K562 (cell line): ENCODE measurements at regions not wholly inside any gene's neighbourhood (a gene's known extent, or its start where the extent isn't known, plus 50 kb on each side); places are given as distances from the start of the nearest gene placed in this dataset.

Experiments used
- ATAC-seq: fragments of 200-7000 bp; cut with Tn5 transposase; 3 replicates; pipeline ENCODE4 v1.9.1; 2020; ENCODE audit warnings: moderate library complexity
- BruUV-seq: library from RNA; stranded (reverse); fragments of 400-500 nt; replicated peaks from 2 replicates; lab custom pipeline; 2021; lab: Mats Ljungman, UMichigan
- CTCF ChIA-PET: fragments of 300-600 bp; formaldehyde crosslinking; extraction: SDS; loops from one replicate; lab custom pipeline; 2021; ENCODE audit warnings: low intra/inter-chr PET ratio; lab: Yijun Ruan, JAX
- POLR2A ChIA-PET: fragments of 300-600, 350-650 bp; sonication (Branson Sonifier 250); formaldehyde crosslinking; extraction: SDS; loops from one replicate; lab custom pipeline; 2021; ENCODE audit warnings: antibody characterized with exemption, inconsistent platforms; lab: Yijun Ruan, JAX
- DNase-seq, 4 experiments: peaks; one replicate each; pipeline versions ENCODE4 v3.0.0 to v3.0.0-alpha.2; 2011 to 2018; ENCODE audit warnings: low spot score in 3 of 4, mixed read lengths in 3 of 4; ENCODE audit errors: extremely low read depth in 1 of 4
- FAIRE-seq: peaks from 2 replicates; lab custom pipeline; 2011; peaks lifted over from hg19 to GRCh38; lab: Jason Lieb, UNC
- H2AFZ ChIP-seq: 2 replicates; pipeline ENCODE4 v1.6.0; 2011; ENCODE audit warnings: low read depth, low read length, control low read depth, inconsistent platforms
- H3K27ac ChIP-seq: fragments of 200-600 bp; 3 replicates; pipeline ENCODE4 v1.8.0; 2011; ENCODE audit warnings: low read depth, mild to moderate bottlenecking, control low read depth, inconsistent platforms, low read length, moderate library complexity, mixed read lengths; ENCODE audit errors: extremely low read depth
- H3K27me3 ChIP-seq, 2 experiments: fragments of 300-600 bp in 1 of 2; 2 replicates in 1 of 2; 3 replicates in 1 of 2; pipeline versions ENCODE4 v1.6.0 to v1.8.0; 2011; ENCODE audit warnings: inconsistent platforms in 2 of 2, low read length in 2 of 2, mild to moderate bottlenecking in 1 of 2, mixed read lengths in 1 of 2, moderate library complexity in 1 of 2; ENCODE audit not compliant: control insufficient read depth in 2 of 2, insufficient read depth in 2 of 2
- H3K36me3 ChIP-seq: fragments of 300-600 bp; 3 replicates; pipeline ENCODE4 v1.8.0; 2011; ENCODE audit warnings: mild to moderate bottlenecking, low read length, inconsistent platforms; ENCODE audit not compliant: control insufficient read depth, insufficient read depth
- H3K4me1 ChIP-seq, 2 experiments: fragments of 200-600 bp in 1 of 2; replicated peaks in 1 of 2; 2 replicates in 1 of 2; 3 replicates in 1 of 2; pipeline versions ENCODE4 v1.5.1 to v1.8.0; 2011; ENCODE audit warnings: inconsistent platforms in 2 of 2, low read length in 2 of 2, mild to moderate bottlenecking in 1 of 2, mixed read lengths in 1 of 2, moderate library complexity in 1 of 2; ENCODE audit not compliant: control insufficient read depth in 2 of 2, insufficient read depth in 2 of 2
- H3K4me2 ChIP-seq: 2 replicates; pipeline ENCODE4 v1.6.1; 2011; ENCODE audit warnings: low read length, control low read depth, inconsistent platforms, mixed read lengths; ENCODE audit not compliant: insufficient read depth
- H3K4me3 ChIP-seq: fragments of 200-600 bp; sonication (generic), shearing (Covaris generic); 2 replicates; pipeline ENCODE4 v1.5.1; 2016; ENCODE audit warnings: control low read depth, inconsistent platforms
- H3K79me2 ChIP-seq: fragments of 200-600 bp; 3 replicates; pipeline ENCODE4 v1.8.0; 2011; ENCODE audit warnings: low read length, inconsistent platforms; ENCODE audit not compliant: control insufficient read depth, insufficient read depth
- H3K9ac ChIP-seq, 2 experiments: 2 replicates each; pipeline versions ENCODE4 v1.6.0 to v1.6.1; 2011; ENCODE audit warnings: low read depth in 2 of 2, low read length in 2 of 2, control low read depth in 1 of 2, inconsistent platforms in 1 of 2, mild to moderate bottlenecking in 1 of 2, mixed read lengths in 1 of 2; ENCODE audit not compliant: insufficient read depth in 1 of 2
- H3K9me1 ChIP-seq: one replicate; pipeline ENCODE4 v1.6.0; 2011; ENCODE audit warnings: inconsistent platforms, mild to moderate bottlenecking, low read length, moderate library complexity; ENCODE audit not compliant: control insufficient read depth, insufficient read depth
- H3K9me3 ChIP-seq: replicated peaks from 2 replicates; pipeline ENCODE4 v1.5.1; 2011; ENCODE audit warnings: low read depth, low read length, inconsistent platforms; ENCODE audit not compliant: control insufficient read depth, insufficient read depth
- H4K20me1 ChIP-seq: replicated peaks from 2 replicates; pipeline ENCODE4 v1.6.1; 2011; ENCODE audit warnings: low read length, inconsistent platforms, mixed read lengths; ENCODE audit not compliant: control insufficient read depth, insufficient read depth
- ARHGAP35 ChIP-seq: fragments of 450-650 bp; IDR thresholded peaks from 2 replicates; pipeline ENCODE4 v1.6.1; 2018; ENCODE audit not compliant: partially characterized antibody
- FOS ChIP-seq: IDR thresholded peaks from 3 replicates; pipeline ENCODE4 v1.6.1; 2011; ENCODE audit not compliant: insufficient read length; ENCODE audit errors: extremely low read depth
- FOXA1 ChIP-seq: fragments of 450-650 bp; IDR thresholded peaks from 2 replicates; pipeline ENCODE4 v1.6.1; 2016; ENCODE audit warnings: mild to moderate bottlenecking, borderline replicate concordance
- FUS ChIP-seq: fragments of 200-400 bp; formaldehyde crosslinking; optimal IDR thresholded peaks from 2 replicates; pipeline ENCODE3; 2017; ENCODE audit warnings: low read depth, low read length
- HNRNPL ChIP-seq: fragments of 200-400 bp; formaldehyde crosslinking; IDR thresholded peaks from 2 replicates; pipeline ENCODE4 v1.6.1; 2017; ENCODE audit warnings: low read depth, mild to moderate bottlenecking, low read length
- IRF2 ChIP-seq: sonication (generic); formaldehyde crosslinking; IDR thresholded peaks from 2 replicates; pipeline ENCODE4 v1.8.1; 2022; ENCODE audit warnings: mild to moderate bottlenecking, missing genetic modification reagents
- MBD1 ChIP-seq: fragments of 250-450 bp; sonication (Bioruptor Pico); IDR thresholded peaks from 2 replicates; pipeline ENCODE4 v1.8.0; 2022; ENCODE audit warnings: inconsistent platforms
- MIER1 ChIP-seq: fragments of 450-650 bp; IDR thresholded peaks from 2 replicates; pipeline ENCODE4 v1.6.1; 2016; ENCODE audit warnings: antibody characterized with exemption, mild to moderate bottlenecking, low read depth
- NCOA2 ChIP-seq, 2 experiments: fragments of 450-650 bp; IDR thresholded peaks; 2 replicates each; pipeline ENCODE4 v1.6.1; 2018; ENCODE audit warnings: mild to moderate bottlenecking in 2 of 2, moderate library complexity in 1 of 2; ENCODE audit not compliant: partially characterized antibody in 2 of 2
- POLR2AphosphoS5 ChIP-seq: IDR thresholded peaks from 2 replicates; pipeline ENCODE4 v1.6.1; 2011; ENCODE audit warnings: mild to moderate bottlenecking, low read depth, low read length, moderate library complexity; ENCODE audit not compliant: control insufficient read depth, insufficient read depth
- RHOXF2B ChIP-seq: fragments of 250-450 bp; sonication (Bioruptor Pico); conservative IDR thresholded peaks from 2 replicates; pipeline ENCODE4 v1.5.1; 2021
- SMAD2 ChIP-seq: fragments of 150-350 bp; IDR thresholded peaks from 2 replicates; pipeline ENCODE4 v1.6.1; 2014; ENCODE audit warnings: low read depth, mild to moderate bottlenecking, low read length
- TBL1XR1 ChIP-seq, 2 experiments: IDR thresholded peaks; 2 replicates each; pipeline ENCODE4 v1.6.1; 2012; ENCODE audit warnings: improper control_type of control experiment in 2 of 2, low read length in 2 of 2, mild to moderate bottlenecking in 1 of 2
- ZEB2 ChIP-seq: fragments of 450-650 bp; IDR thresholded peaks from 2 replicates; pipeline ENCODE4 v1.6.1; 2016
- ZNF12 ChIP-seq: sonication (generic); formaldehyde crosslinking; IDR thresholded peaks from 2 replicates; pipeline ENCODE4 v1.4.0; 2020; ENCODE audit warnings: mild to moderate bottlenecking, missing genetic modification reagents
- WGBS: fragments of 100-300 bp; shearing (Covaris generic); methylation state at CpG from one replicate; pipeline ENCODE4 v1.1.6; 2016; ENCODE audit warnings: low coverage, mixed read lengths; ENCODE audit not compliant: insufficient coverage; ENCODE audit errors: missing lambda C conversion rate; 5-methylcytosine and 5-hydroxymethylcytosine counted together
- in situ Hi-C: fragments of 300-500 bp; cut with MboI; formaldehyde crosslinking; loops from 4 replicates; pipeline ENCODE4 v1.15.0; 2018; ENCODE audit warnings: inconsistent platforms, mixed read lengths
- intact Hi-C: fragments of 100-400 bp; cut with micrococcal nuclease; formaldehyde crosslinking; loops from 2 replicates; pipeline ENCODE4 v1.14.2; 2022
- TF ChIP-seq, protein P1 (sequence below): fragments of 250-450 bp; sonication (Bioruptor Pico); IDR thresholded peaks from 2 replicates; pipeline ENCODE4 v1.8.0; 2021; ENCODE audit warnings: moderate library complexity, mild to moderate bottlenecking, inconsistent platforms

DNA sequence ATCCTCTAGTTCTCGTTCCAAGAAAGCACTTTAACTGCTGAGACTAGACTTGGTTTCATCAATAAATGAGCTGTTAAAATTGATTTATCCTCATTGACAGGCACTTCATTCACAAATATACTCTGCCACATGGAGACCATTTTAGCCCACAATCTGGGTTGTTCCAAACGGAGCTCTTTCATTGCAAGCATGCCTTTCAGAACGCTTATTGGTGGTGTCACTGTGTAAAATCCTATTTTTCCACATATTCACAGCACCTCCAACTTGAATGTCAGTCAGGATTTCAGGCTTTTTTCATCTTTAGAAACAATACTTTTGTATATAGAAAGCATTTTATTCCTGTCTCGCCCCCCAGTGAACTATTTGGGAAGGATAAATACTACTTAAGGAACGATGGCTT is 424.7 kb upstream of the NRP1 start:
- no peak overlapping the region for H2AFZ ChIP-seq
- no peak overlapping the region for H3K9ac ChIP-seq
- WGBS: 1% methylated on average over 5 of the region's 5 CpGs
- no peak overlapping the region for H3K27ac ChIP-seq
- no TSS peak for BruUV-seq
- no peaks in the 10 kb centered on the region for H3K27me3 ChIP-seq
- no peaks in the 10 kb centered on the region for H4K20me1 ChIP-seq
- ChIA-PET CTCF (no interaction called here), POLR2A (no interaction called here)
- no peak for TF ChIP-seq FOS
- no peak for TF ChIP-seq MIER1
- TF ChIP-seq SMAD2: no peak
- no peak for TF ChIP-seq ZEB2
- no peak for TF ChIP-seq MBD1
- no peak for TF ChIP-seq IRF2 (CRISPR knock-in tag)
- TF ChIP-seq FOXA1: no peak
- TF ChIP-seq FUS: no peak
- TF ChIP-seq HNRNPL: no peak
- TF ChIP-seq NCOA2 (IDR thresholded peaks at IDR 0.05; ENCODE audit: partially characterized antibody in 2 of 2): no peak
- no peak for TF ChIP-seq TBL1XR1 (IDR thresholded peaks at IDR 0.05; ENCODE audit: low read length in 2 of 2)
- TF ChIP-seq RHOXF2B (CRISPR knock-in tag): no peak
- no peak for TF ChIP-seq POLR2AphosphoS5
- TF ChIP-seq, protein P1, sequence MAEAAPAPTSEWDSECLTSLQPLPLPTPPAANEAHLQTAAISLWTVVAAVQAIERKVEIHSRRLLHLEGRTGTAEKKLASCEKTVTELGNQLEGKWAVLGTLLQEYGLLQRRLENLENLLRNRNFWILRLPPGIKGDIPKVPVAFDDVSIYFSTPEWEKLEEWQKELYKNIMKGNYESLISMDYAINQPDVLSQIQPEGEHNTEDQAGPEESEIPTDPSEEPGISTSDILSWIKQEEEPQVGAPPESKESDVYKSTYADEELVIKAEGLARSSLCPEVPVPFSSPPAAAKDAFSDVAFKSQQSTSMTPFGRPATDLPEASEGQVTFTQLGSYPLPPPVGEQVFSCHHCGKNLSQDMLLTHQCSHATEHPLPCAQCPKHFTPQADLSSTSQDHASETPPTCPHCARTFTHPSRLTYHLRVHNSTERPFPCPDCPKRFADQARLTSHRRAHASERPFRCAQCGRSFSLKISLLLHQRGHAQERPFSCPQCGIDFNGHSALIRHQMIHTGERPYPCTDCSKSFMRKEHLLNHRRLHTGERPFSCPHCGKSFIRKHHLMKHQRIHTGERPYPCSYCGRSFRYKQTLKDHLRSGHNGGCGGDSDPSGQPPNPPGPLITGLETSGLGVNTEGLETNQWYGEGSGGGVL: no peak
- no peak for TF ChIP-seq ARHGAP35
- no peak for TF ChIP-seq ZNF12 (CRISPR knock-in tag)
- H3K9me3 ChIP-seq: no peaks in the 10 kb centered on the region
- H3K79me2 ChIP-seq: no peaks in the 10 kb centered on the region
- in situ Hi-C loops: no loop called here
- no peak for FAIRE-seq
- no peaks in the 10 kb centered on the region for H3K9me1 ChIP-seq
- DNase-seq: no peak
- intact Hi-C loops: no loop called here
- no peak overlapping the region for H3K4me3 ChIP-seq
- H3K4me2 ChIP-seq: no peak overlapping the region
- no peaks in the 10 kb centered on the region for H3K36me3 ChIP-seq
- H3K4me1 ChIP-seq: no peaks in the 10 kb centered on the region
- ATAC-seq: no peak
